K562 (cell line): ENCODE measurements at regions not wholly inside any gene's neighbourhood (a gene's known extent, or its start where the extent isn't known, plus 50 kb on each side); places are given as distances from the start of the nearest gene placed in this dataset.

Source experiments
- ATAC-seq: fragments of 200-7000 bp; cut with Tn5 transposase; 3 replicates; pipeline ENCODE4 v1.9.1; 2020; ENCODE audit warnings: moderate library complexity
- BruUV-seq: library from RNA; stranded (reverse); fragments of 400-500 nt; replicated peaks from 2 replicates; lab custom pipeline; 2021; lab: Mats Ljungman, UMichigan
- CTCF ChIA-PET: fragments of 300-600 bp; formaldehyde crosslinking; extraction: SDS; loops from one replicate; lab custom pipeline; 2021; ENCODE audit warnings: low intra/inter-chr PET ratio; lab: Yijun Ruan, JAX
- POLR2A ChIA-PET: fragments of 300-600, 350-650 bp; sonication (Branson Sonifier 250); formaldehyde crosslinking; extraction: SDS; loops from one replicate; lab custom pipeline; 2021; ENCODE audit warnings: antibody characterized with exemption, inconsistent platforms; lab: Yijun Ruan, JAX
- DNase-seq, 4 experiments: peaks; one replicate each; pipeline versions ENCODE4 v3.0.0 to v3.0.0-alpha.2; 2011 to 2018; ENCODE audit warnings: low spot score in 3 of 4, mixed read lengths in 3 of 4; ENCODE audit errors: extremely low read depth in 1 of 4
- FAIRE-seq: peaks from 2 replicates; lab custom pipeline; 2011; peaks lifted over from hg19 to GRCh38; lab: Jason Lieb, UNC
- H2AFZ ChIP-seq: 2 replicates; pipeline ENCODE4 v1.6.0; 2011; ENCODE audit warnings: low read depth, low read length, control low read depth, inconsistent platforms
- H3K27ac ChIP-seq: fragments of 200-600 bp; 3 replicates; pipeline ENCODE4 v1.8.0; 2011; ENCODE audit warnings: low read depth, mild to moderate bottlenecking, control low read depth, inconsistent platforms, low read length, moderate library complexity, mixed read lengths; ENCODE audit errors: extremely low read depth
- H3K27me3 ChIP-seq, 2 experiments: fragments of 300-600 bp in 1 of 2; 2 replicates in 1 of 2; 3 replicates in 1 of 2; pipeline versions ENCODE4 v1.6.0 to v1.8.0; 2011; ENCODE audit warnings: inconsistent platforms in 2 of 2, low read length in 2 of 2, mild to moderate bottlenecking in 1 of 2, mixed read lengths in 1 of 2, moderate library complexity in 1 of 2; ENCODE audit not compliant: control insufficient read depth in 2 of 2, insufficient read depth in 2 of 2
- H3K36me3 ChIP-seq: fragments of 300-600 bp; 3 replicates; pipeline ENCODE4 v1.8.0; 2011; ENCODE audit warnings: mild to moderate bottlenecking, low read length, inconsistent platforms; ENCODE audit not compliant: control insufficient read depth, insufficient read depth
- H3K4me1 ChIP-seq, 2 experiments: fragments of 200-600 bp in 1 of 2; replicated peaks in 1 of 2; 2 replicates in 1 of 2; 3 replicates in 1 of 2; pipeline versions ENCODE4 v1.5.1 to v1.8.0; 2011; ENCODE audit warnings: inconsistent platforms in 2 of 2, low read length in 2 of 2, mild to moderate bottlenecking in 1 of 2, mixed read lengths in 1 of 2, moderate library complexity in 1 of 2; ENCODE audit not compliant: control insufficient read depth in 2 of 2, insufficient read depth in 2 of 2
- H3K4me2 ChIP-seq: 2 replicates; pipeline ENCODE4 v1.6.1; 2011; ENCODE audit warnings: low read length, control low read depth, inconsistent platforms, mixed read lengths; ENCODE audit not compliant: insufficient read depth
- H3K4me3 ChIP-seq: fragments of 200-600 bp; sonication (generic), shearing (Covaris generic); 2 replicates; pipeline ENCODE4 v1.5.1; 2016; ENCODE audit warnings: control low read depth, inconsistent platforms
- H3K79me2 ChIP-seq: fragments of 200-600 bp; 3 replicates; pipeline ENCODE4 v1.8.0; 2011; ENCODE audit warnings: low read length, inconsistent platforms; ENCODE audit not compliant: control insufficient read depth, insufficient read depth
- H3K9ac ChIP-seq, 2 experiments: 2 replicates each; pipeline versions ENCODE4 v1.6.0 to v1.6.1; 2011; ENCODE audit warnings: low read depth in 2 of 2, low read length in 2 of 2, control low read depth in 1 of 2, inconsistent platforms in 1 of 2, mild to moderate bottlenecking in 1 of 2, mixed read lengths in 1 of 2; ENCODE audit not compliant: insufficient read depth in 1 of 2
- H3K9me1 ChIP-seq: one replicate; pipeline ENCODE4 v1.6.0; 2011; ENCODE audit warnings: inconsistent platforms, mild to moderate bottlenecking, low read length, moderate library complexity; ENCODE audit not compliant: control insufficient read depth, insufficient read depth
- H3K9me3 ChIP-seq: replicated peaks from 2 replicates; pipeline ENCODE4 v1.5.1; 2011; ENCODE audit warnings: low read depth, low read length, inconsistent platforms; ENCODE audit not compliant: control insufficient read depth, insufficient read depth
- H4K20me1 ChIP-seq: replicated peaks from 2 replicates; pipeline ENCODE4 v1.6.1; 2011; ENCODE audit warnings: low read length, inconsistent platforms, mixed read lengths; ENCODE audit not compliant: control insufficient read depth, insufficient read depth
- CBFB ChIP-seq: sonication (generic); formaldehyde crosslinking; IDR thresholded peaks from 2 replicates; pipeline ENCODE4 v1.4.0; 2020; ENCODE audit warnings: mild to moderate bottlenecking, missing genetic modification reagents
- CBX5 ChIP-seq: IDR thresholded peaks from 2 replicates; pipeline ENCODE4 v1.6.1; 2014; ENCODE audit warnings: low read depth, borderline replicate concordance
- CHD4 ChIP-seq: fragments of 200-600 bp; sonication (generic); IDR thresholded peaks from 3 replicates; pipeline ENCODE4 v1.6.1; 2012; ENCODE audit warnings: low read depth, mild to moderate bottlenecking, mixed read lengths, low read length, inconsistent platforms; ENCODE audit not compliant: insufficient read depth, insufficient replicate concordance, poor library complexity, severe bottlenecking
- ESRRB ChIP-seq: fragments of 250-450 bp; sonication (Bioruptor Pico); IDR thresholded peaks from 2 replicates; pipeline ENCODE4 v1.5.0; 2020; ENCODE audit warnings: mild to moderate bottlenecking, moderate library complexity, borderline replicate concordance
- FOXA1 ChIP-seq: fragments of 450-650 bp; IDR thresholded peaks from 2 replicates; pipeline ENCODE4 v1.6.1; 2016; ENCODE audit warnings: mild to moderate bottlenecking, borderline replicate concordance
- HCFC1 ChIP-seq: IDR thresholded peaks from 2 replicates; pipeline ENCODE4 v1.6.1; 2012; ENCODE audit warnings: low read depth, low read length, improper control_type of control experiment
- IRF2 ChIP-seq: sonication (generic); formaldehyde crosslinking; IDR thresholded peaks from 2 replicates; pipeline ENCODE4 v1.8.1; 2022; ENCODE audit warnings: mild to moderate bottlenecking, missing genetic modification reagents
- NCOA1 ChIP-seq: fragments of 450-650 bp; IDR thresholded peaks from 2 replicates; pipeline ENCODE4 v1.6.1; 2016; ENCODE audit warnings: low read depth
- POLR2B ChIP-seq: fragments of 450-650 bp; IDR thresholded peaks from 2 replicates; pipeline ENCODE4 v1.6.1; 2018; ENCODE audit warnings: low read depth; ENCODE audit not compliant: partially characterized antibody
- RUNX1 ChIP-seq: sonication (generic); IDR thresholded peaks from 2 replicates; pipeline ENCODE4 v1.6.1; 2016; ENCODE audit warnings: antibody characterized with exemption, low read depth
- SP1 ChIP-seq: sonication (generic); formaldehyde crosslinking; IDR thresholded peaks from 2 replicates; pipeline ENCODE4 v1.8.1; 2022; ENCODE audit warnings: mild to moderate bottlenecking, missing genetic modification reagents
- ZNF134 ChIP-seq: fragments of 250-450 bp; sonication (Bioruptor Pico); conservative IDR thresholded peaks from 2 replicates; pipeline ENCODE4 v1.4.0; 2020
- ZNF23 ChIP-seq: fragments of 250-450 bp; sonication (Bioruptor Pico); IDR thresholded peaks from 2 replicates; pipeline ENCODE4 v1.4.0; 2020; ENCODE audit warnings: mild to moderate bottlenecking
- ZNF263 ChIP-seq: sonication (generic); formaldehyde crosslinking; IDR thresholded peaks from 2 replicates; pipeline ENCODE4 v1.8.0; 2022; ENCODE audit warnings: mild to moderate bottlenecking, missing genetic modification reagents, borderline replicate concordance
- ZNF282 ChIP-seq: sonication (generic); formaldehyde crosslinking; IDR thresholded peaks from 2 replicates; pipeline ENCODE4 v1.8.1; 2023; ENCODE audit warnings: missing genetic modification reagents
- ZNF354B ChIP-seq: fragments of 250-450 bp; sonication (Bioruptor Pico); IDR thresholded peaks from 2 replicates; pipeline ENCODE4 v1.4.0; 2020
- WGBS: fragments of 100-300 bp; shearing (Covaris generic); methylation state at CpG from one replicate; pipeline ENCODE4 v1.1.6; 2016; ENCODE audit warnings: low coverage, mixed read lengths; ENCODE audit not compliant: insufficient coverage; ENCODE audit errors: missing lambda C conversion rate; 5-methylcytosine and 5-hydroxymethylcytosine counted together
- in situ Hi-C: fragments of 300-500 bp; cut with MboI; formaldehyde crosslinking; loops from 4 replicates; pipeline ENCODE4 v1.15.0; 2018; ENCODE audit warnings: inconsistent platforms, mixed read lengths
- intact Hi-C: fragments of 100-400 bp; cut with micrococcal nuclease; formaldehyde crosslinking; loops from 2 replicates; pipeline ENCODE4 v1.14.2; 2022
- TF ChIP-seq, protein P1 (sequence below), 3 experiments: fragments of 200-800 bp in 1 of 3; fragments of 250-450 bp in 1 of 3; fragments of 450-650 bp in 1 of 3; sonication (Bioruptor Pico) in 1 of 3; sonication (Bioruptor generic) in 1 of 3; formaldehyde crosslinking in 1 of 3; IDR thresholded peaks; 2 replicates each; pipeline versions ENCODE4 v1.6.1 to v1.8.0; 2016 to 2022; ENCODE audit warnings: mild to moderate bottlenecking in 2 of 3, missing genetic modification characterization in 2 of 3, missing compliant biosample characterization in 1 of 3, moderate library complexity in 1 of 3
- TF ChIP-seq, protein P2 (sequence below): IDR thresholded peaks from 3 replicates; pipeline ENCODE4 v1.6.1; 2011; ENCODE audit warnings: borderline replicate concordance, mild to moderate bottlenecking, moderate library complexity; ENCODE audit not compliant: insufficient read length; ENCODE audit errors: extremely low read depth

DNA sequence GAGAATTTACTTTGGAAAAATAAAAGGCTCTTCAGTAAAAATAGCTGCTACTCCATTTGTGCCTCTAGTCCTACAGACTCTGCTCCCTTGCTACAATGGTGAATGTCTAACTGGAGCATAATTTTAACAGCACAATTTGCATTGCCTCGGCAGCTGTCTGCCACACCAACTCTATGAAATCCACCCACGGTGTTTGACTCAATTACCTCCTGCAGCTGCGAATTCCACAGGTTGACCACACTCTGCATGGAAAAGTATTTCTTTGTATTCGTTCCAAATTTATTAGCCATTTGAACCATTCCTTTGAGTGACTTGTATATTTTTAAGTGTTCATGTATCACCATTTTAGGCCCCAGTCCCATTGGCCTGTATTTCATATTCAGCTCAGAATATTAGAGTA is 182.1 kb upstream of the CCDC68 start (continued):
- TF ChIP-seq IRF2 (no peak), NCOA1 (no peak), ESRRB (no peak), ZNF354B (no peak), SP1 (CRISPR knock-in tag) (no peak), RUNX1 (no peak)
- TF ChIP-seq, protein P1, sequence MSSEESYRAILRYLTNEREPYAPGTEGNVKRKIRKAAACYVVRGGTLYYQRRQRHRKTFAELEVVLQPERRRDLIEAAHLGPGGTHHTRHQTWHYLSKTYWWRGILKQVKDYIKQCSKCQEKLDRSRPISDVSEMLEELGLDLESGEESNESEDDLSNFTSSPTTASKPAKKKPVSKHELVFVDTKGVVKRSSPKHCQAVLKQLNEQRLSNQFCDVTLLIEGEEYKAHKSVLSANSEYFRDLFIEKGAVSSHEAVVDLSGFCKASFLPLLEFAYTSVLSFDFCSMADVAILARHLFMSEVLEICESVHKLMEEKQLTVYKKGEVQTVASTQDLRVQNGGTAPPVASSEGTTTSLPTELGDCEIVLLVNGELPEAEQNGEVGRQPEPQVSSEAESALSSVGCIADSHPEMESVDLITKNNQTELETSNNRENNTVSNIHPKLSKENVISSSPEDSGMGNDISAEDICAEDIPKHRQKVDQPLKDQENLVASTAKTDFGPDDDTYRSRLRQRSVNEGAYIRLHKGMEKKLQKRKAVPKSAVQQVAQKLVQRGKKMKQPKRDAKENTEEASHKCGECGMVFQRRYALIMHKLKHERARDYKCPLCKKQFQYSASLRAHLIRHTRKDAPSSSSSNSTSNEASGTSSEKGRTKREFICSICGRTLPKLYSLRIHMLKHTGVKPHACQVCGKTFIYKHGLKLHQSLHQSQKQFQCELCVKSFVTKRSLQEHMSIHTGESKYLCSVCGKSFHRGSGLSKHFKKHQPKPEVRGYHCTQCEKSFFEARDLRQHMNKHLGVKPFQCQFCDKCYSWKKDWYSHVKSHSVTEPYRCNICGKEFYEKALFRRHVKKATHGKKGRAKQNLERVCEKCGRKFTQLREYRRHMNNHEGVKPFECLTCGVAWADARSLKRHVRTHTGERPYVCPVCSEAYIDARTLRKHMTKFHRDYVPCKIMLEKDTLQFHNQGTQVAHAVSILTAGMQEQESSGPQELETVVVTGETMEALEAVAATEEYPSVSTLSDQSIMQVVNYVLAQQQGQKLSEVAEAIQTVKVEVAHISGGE (CRISPR knock-in tag; IDR thresholded peaks at IDR 0.05), result no peak

DNA sequence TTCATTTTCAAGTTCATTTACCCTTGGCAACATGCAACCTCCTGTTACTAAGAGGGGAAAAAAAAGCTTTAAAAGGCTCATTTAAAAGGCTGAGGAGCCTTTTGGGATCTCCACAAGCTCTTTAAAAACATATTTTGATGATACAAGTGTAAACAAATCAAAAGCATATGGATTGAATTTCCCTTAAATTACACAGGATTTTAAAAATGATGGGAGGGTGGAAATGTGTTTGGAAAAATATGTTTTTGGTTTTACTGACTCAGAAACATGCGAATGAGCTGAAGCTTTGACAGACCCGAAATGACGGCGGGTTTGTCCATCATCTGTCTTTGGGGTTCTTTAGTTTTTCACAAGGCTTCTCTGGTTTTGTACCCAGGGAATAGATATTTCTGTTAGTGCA is 180.6 kb upstream of the CCDC68 start:
- Histone ChIP-seq H3K27ac (no peak overlapping the region), H4K20me1 (no peaks in the 10 kb centered on the region), H3K4me1 (no peaks in the 10 kb centered on the region), H3K9me1 (no peaks in the 10 kb centered on the region), H3K79me2 (no peaks in the 10 kb centered on the region), H3K27me3 (peaks cover 0 to 2% of the 10 kb centered on the region in 2 experiments; a peak in 1 of 5 replicates), H3K4me2 (no peak overlapping the region), H3K36me3 (no peaks in the 10 kb centered on the region), H3K9ac (no peak overlapping the region), H2AFZ (no peak overlapping the region), H3K4me3 (no peak overlapping the region), H3K9me3 (no peaks in the 10 kb centered on the region)
- 3% methylated on average over 4 of the region's 4 CpGs for WGBS
- POLR2A ChIA-PET, result no interaction called here
- no peak for DNase-seq
- in situ Hi-C loops (no loop called here), intact Hi-C loops (no loop called here)
- TF ChIP-seq ZNF282 (CRISPR knock-in tag) (no peak), NCOA1 (no peak), FOXA1 (no peak), ZNF134 (CRISPR knock-in tag) (no peak), ZNF263 (no peak), CBFB (no peak), CHD4 (no peak), POLR2B (no peak), ZNF23 (CRISPR knock-in tag) (no peak), CBX5 (no peak), HCFC1 (no peak)
- TF ChIP-seq, protein P2, sequence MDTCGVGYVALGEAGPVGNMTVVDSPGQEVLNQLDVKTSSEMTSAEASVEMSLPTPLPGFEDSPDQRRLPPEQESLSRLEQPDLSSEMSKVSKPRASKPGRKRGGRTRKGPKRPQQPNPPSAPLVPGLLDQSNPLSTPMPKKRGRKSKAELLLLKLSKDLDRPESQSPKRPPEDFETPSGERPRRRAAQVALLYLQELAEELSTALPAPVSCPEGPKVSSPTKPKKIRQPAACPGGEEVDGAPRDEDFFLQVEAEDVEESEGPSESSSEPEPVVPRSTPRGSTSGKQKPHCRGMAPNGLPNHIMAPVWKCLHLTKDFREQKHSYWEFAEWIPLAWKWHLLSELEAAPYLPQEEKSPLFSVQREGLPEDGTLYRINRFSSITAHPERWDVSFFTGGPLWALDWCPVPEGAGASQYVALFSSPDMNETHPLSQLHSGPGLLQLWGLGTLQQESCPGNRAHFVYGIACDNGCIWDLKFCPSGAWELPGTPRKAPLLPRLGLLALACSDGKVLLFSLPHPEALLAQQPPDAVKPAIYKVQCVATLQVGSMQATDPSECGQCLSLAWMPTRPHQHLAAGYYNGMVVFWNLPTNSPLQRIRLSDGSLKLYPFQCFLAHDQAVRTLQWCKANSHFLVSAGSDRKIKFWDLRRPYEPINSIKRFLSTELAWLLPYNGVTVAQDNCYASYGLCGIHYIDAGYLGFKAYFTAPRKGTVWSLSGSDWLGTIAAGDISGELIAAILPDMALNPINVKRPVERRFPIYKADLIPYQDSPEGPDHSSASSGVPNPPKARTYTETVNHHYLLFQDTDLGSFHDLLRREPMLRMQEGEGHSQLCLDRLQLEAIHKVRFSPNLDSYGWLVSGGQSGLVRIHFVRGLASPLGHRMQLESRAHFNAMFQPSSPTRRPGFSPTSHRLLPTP, result no peak
- FAIRE-seq, result no peak
- CTCF ChIA-PET, result no interaction called here
- no TSS peak for BruUV-seq
- ATAC-seq, result no peak
